SIG-M5 treated with dmso at 0.1 percent for 504 hours (cell line): ENCODE measurements at regions not wholly inside any gene's neighbourhood (a gene's known extent, or its start where the extent isn't known, plus 50 kb on each side); places are given as distances from the start of the nearest gene placed in this dataset.

Experiments
- DNase-seq: peaks from one replicate; lab custom pipeline; 2025; ENCODE audit not compliant: unreplicated experiment; lab: John Stamatoyannopoulos, UW

DNA sequence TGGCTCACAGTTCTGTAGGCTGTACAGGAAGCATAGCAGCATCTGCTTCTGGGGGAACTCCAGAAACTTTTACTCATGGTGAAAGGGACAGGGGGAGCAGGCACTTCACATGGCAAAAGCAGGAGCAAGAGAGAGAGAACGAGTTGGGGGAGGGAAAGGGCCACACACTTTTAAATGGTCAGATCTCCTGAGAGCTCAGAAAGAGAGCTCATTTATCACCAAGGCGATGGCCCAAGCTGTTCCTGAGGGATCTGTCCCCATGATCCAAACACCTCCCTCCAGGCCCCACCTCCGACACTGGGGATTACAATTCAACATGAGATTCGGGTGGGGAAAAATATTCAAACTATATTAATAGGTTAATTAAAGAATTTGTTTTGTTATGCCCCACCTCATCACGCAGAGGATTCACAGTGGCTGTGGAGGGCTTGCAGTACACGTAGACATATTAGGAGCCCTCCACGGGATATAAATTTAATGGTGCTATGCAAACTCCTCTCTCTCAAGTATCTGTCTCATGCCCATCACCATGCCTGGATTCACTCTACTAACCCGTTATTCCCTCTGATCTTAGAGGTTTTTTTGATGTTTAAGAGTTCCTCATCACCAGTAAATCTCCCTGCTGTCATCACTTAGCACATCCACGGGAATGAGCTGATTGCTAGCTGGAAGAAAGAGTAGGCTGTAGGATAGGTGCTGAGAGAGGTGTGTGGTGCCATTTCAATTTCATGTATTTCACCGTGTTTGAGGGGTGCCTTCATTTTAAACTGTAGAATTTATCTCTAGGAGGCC lies 84.5 kb upstream of the ARHGAP28 start:
- no peak for DNase-seq

DNA sequence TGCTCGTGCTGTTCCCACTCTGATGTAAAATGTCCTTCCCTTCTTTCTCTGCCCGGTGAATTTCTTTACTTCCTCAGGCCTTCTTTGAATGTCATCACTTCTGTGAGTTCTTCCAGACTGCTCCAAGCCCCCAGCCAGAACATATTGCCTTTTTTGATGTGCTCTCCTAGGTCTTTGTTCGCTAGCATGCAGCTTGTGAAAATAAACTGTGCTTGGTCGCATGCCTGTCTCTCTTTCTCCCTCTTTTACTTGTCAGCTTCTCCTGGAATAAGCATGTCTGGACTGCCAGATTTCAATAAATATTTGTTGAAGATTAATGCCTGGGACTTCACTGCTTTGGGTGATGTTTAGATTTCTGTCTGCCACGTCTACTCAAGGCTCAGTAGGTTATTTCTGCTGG lies 82.7 kb upstream of the ARHGAP28 start:
- DNase-seq: no peak

DNA sequence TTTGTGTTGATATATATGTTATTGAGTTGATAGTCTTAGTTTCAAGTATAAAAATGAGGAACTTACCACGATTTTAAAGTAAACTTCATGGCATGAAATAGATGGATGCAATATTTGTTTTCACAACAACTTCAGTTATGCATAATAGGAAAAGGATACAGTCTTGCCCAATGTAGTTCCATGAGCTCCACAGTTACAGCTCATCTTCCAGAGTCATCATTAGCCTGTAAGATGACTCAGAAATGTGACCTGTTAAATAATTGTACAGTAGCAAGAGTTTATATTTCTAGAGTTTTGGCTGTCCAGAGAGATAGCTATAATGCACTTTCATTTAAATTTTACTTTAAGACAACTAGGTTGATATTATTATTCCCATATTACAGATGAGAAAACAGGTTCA lies 80.9 kb upstream of the ARHGAP28 start:
- no peak for DNase-seq

GRCh38 chr18:6649421-6650126 lies 79.9 kb upstream of the ARHGAP28 start:
- no peak for DNase-seq

GRCh38 chr18:6650127-6650507 lies 79.4 kb upstream of the ARHGAP28 start:
- DNase-seq: no peak

DNA sequence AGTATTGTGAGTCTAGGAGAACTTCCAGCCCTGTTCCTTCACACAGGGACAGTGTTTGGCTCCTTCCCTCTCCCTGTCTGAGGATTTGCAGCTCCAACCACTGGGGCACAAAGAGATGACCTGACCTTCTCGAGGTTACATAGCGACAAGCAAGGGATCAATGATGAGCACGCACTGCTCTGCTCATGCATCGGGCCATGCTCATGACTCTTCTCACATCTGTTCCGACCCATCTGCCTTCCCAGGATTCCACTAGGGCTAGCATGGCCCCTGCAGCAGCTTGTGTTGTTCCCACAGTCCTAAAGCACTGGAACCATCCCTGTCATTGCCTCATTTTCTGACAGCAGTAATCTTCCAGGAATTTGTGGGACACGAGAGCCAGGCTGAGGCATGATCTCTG lies 78.8 kb upstream of the ARHGAP28 start:
- no peak for DNase-seq

DNA sequence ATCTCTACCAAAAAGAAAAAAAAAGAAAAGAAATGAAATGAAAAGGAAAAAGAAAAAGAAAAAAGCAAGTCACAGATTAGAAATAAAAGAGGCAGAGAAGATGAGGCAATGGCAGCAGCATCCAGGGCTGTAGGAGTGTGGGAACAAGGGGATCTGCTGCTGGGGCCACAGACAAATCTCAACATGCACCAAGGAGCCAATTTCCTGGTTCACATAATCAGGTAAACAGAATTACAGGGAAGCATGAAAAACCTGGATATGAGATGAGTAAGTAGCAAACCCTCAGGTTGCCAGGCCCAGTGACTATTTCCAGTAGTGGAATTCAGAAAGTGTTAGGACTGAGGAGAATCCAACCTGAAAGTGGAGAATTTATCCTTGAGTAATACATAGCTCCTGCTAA lies 77.4 kb upstream of the ARHGAP28 start:
- no peak for DNase-seq

GRCh38 chr18:6653880-6654279 lies 75.6 kb upstream of the ARHGAP28 start:
- no peak for DNase-seq

DNA sequence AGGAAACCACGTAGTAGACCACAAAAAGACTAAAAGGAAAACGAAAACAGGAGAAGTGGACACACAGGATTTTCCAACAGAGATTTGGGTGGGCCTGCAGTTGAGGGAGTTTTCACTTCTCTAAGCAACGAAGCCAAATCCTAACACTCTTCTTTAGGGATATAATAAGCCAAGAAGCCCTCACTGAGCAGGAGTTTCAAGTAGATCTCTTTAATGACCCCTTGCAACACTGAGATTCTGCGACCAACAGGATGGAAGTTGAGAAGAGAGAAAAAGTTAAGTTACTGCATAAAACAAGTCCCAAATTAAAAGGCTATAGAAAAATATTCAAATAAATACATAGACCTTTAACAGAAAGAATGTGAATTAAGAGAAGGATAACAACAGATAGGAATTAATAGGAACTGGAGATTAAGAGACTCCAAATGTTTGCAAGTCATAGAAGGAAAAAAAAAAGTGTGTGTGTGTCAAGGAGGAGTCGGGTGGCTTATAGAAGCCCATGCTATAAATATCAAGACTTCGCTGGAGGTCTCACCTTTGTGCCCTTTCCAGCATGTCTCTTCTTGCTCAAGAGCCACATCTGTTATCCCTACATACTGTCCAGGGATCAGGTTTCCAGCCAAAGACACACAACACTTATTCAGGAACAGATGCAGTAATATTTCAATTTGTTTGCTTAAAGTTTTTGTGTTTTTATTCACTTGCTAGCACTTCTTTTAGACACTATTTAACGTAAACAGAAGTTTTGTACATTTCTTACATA lies 69.4 kb upstream of the ARHGAP28 start:
- no peak for DNase-seq

- no peak for DNase-seq
Observed at GRCh38 chr18:6661692-6662415, 67.7 kb upstream of the ARHGAP28 start.

DNA sequence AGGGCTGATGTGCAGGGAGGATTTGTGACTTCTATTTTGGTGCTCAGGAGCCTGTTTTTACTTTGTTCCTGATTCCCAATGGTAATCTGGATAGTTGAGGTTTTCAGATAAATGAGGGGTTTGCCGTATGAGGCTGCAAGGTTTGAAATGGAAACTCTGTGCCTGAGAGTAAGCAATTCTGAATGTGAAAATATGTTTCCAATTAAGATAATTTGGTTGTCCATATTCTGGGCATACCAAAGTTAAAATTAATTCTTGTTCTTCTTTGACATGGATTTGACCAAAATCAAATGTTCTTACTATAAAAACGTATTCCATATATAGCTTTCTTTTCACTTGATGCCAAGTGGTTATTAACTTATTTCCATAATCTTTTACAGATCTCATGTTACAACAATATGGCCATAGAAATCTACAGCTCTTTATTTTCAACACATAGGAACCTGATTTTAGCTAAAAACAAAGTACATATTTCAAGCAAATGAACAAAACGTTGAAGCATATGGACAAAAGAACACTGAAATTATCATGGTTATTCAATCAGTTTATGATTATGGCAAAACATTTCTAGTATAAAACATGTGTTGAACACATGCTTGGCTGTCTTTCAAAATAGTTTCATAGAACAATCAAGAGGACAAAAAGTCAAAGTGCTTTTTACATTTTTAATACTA lies 63.4 kb upstream of the ARHGAP28 start:
- no peak for DNase-seq

- DNase-seq: no peak
Observed at GRCh38 chr18:6668836-6669235, 60.7 kb upstream of the ARHGAP28 start.

DNA sequence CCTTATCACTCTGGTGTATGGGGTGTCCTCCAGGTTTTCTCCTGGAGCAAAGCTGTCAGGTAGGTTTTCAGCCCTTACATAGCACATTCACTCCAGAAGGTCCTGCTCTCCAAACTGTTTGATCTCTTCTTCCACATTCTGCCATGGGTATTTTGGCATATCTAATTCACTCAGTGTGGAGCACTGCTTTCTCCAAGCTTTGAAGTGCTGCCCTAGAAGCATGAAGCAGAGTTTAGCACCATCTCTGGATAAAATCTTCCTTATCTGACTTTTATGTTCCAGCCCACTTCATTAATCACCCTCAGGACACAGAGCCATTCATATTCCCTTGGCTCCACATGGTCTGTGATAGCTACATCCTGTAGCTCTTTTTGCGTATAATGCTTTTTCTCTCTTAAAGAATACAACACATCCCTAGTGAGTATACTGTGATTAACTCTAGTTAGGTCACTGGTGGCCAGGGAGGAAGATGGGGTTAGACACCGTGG lies 56.7 kb upstream of the ARHGAP28 start:
- DNase-seq: no peak

GRCh38 chr18:6677086-6677485 lies 52.4 kb upstream of the ARHGAP28 start:
- DNase-seq: no peak

DNA sequence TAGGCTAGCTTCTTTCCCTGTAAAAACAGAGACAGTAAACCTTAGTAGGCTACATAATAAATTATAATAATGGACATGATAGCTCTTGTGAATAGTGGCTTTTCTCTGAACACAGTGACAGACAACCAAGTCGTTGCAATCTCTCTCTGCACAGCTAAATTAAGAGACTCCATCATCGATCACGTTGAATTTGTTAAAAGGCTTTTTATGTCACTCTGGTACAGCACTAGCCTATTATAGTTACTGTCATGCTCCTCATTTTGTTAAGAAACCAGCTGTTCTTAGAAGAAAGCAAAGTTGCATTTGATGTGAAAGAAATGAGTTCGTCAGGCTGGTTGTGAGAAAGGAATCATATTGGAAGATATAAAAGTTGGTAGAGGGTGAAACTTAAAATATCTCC lies 50.3 kb upstream of the ARHGAP28 start:
- DNase-seq: no peak
